ENCODE measurements at regions not wholly inside any gene's neighbourhood (a gene's known extent, or its start where the extent isn't known, plus 50 kb on each side); places are given as distances from the start of the nearest gene placed in this dataset.

DNA sequence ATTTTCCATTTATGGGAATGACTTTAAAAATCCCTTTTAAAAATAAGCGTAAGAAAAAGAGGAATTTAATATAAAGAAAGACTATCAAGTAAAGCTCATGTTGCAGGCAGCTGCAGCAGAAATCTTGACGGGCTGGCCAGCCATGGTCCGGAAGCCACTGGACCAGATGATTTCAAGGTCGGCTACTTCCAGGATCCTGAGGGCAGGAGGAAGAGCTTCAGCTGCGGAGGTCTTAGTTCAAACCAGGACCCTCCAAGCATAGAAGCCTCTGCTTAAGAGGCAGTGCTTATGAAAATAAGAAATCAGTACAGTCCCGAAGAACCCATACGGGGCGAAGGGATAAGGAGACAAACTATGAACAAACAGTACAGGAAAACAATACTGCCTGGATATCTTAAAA, 220.2 kb upstream of the CELF2 start:
- TF ChIP-seq EZH2 (IDR thresholded peaks at IDR 0.05; ENCODE audit: borderline replicate concordance, low read length), result no peak
- TF ChIP-seq CTCF (conservative IDR thresholded peaks at IDR 0.05 in 1 of 2, IDR thresholded peaks at IDR 0.05 in 1 of 2; ENCODE audit: extremely low read depth in 1 of 2, insufficient read depth in 1 of 2, low read depth in 1 of 2, low read length in 2 of 2), result no peak

All from mammary epithelial cell (primary cell).